ENCODE measurements at regions not wholly inside any gene's neighbourhood (a gene's known extent, or its start where the extent isn't known, plus 50 kb on each side); places are given as distances from the start of the nearest gene placed in this dataset.

DNA sequence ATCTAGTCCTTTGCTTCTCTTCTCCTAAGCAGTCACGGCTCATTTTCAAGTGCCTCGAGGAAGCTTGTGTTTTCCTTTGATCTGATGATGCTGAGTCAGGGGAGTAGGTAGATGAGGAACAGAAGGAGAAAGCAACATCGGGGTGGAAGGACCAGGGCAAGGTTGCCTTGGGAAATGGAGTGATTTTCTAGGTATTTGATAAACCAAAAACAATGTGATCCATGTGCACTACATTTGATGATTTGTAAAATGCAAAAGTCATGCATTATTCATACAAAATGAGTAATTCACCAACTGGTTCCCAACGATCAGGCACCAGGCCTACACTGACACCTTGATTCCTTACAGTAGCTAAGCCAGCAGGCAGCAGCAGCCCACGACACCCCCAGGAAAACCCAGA lies 205.3 kb downstream of the ANAPC1 start:
- TF ChIP-seq, protein P1, sequence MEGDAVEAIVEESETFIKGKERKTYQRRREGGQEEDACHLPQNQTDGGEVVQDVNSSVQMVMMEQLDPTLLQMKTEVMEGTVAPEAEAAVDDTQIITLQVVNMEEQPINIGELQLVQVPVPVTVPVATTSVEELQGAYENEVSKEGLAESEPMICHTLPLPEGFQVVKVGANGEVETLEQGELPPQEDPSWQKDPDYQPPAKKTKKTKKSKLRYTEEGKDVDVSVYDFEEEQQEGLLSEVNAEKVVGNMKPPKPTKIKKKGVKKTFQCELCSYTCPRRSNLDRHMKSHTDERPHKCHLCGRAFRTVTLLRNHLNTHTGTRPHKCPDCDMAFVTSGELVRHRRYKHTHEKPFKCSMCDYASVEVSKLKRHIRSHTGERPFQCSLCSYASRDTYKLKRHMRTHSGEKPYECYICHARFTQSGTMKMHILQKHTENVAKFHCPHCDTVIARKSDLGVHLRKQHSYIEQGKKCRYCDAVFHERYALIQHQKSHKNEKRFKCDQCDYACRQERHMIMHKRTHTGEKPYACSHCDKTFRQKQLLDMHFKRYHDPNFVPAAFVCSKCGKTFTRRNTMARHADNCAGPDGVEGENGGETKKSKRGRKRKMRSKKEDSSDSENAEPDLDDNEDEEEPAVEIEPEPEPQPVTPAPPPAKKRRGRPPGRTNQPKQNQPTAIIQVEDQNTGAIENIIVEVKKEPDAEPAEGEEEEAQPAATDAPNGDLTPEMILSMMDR (IDR thresholded peaks at IDR 0.05; ENCODE audit: low read depth, low read length) = no peak
- peak; percentile 14 for DNase-seq (ENCODE audit: low read depth, low spot score)
- in situ Hi-C loops (cut with HindIII; ENCODE audit: low sequenced_read_pairs) = loop anchor here (25.0 kb wide), 1 partner anchor 541 kb away; no protein-coding TSS in a partner anchor
- no peak overlapping the region for H3K4me3 ChIP-seq (ENCODE audit: low read depth, low read length)

- TF ChIP-seq, protein P1 (IDR thresholded peaks at IDR 0.05; ENCODE audit: low read depth, low read length) = no peak
- DNase-seq (ENCODE audit: low read depth, low spot score) = no peak
- no peak overlapping the region for H3K4me3 ChIP-seq (ENCODE audit: low read depth, low read length)
- in situ Hi-C loops (cut with HindIII; ENCODE audit: low sequenced_read_pairs) = loop anchor here (25.0 kb wide), 1 partner anchor 542 kb away; no protein-coding TSS in a partner anchor
Measured at GRCh38 chr2:111679202-111679601, 204.8 kb downstream of the ANAPC1 start.

DNA sequence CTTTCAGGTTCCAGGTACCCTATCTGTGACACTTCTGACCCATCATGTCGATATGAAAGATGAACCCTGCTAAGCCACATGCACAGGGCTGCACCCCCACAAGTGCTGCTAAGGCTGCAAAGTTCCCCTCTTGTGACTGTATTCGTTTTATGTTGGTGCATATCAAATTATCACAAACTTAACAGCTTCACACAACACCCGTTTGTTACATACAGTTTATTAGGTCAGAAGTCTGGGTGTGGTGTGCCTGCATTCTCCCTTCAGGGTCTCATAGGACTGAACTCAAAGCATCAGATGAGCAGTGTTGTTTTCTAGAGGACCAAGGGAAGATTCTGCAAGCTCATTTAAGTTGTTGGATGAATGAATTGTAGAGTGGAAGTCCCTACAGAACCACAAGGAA lies 199.4 kb downstream of the ANAPC1 start:
- TF ChIP-seq, protein P1 (IDR thresholded peaks at IDR 0.05; ENCODE audit: low read depth, low read length) = no peak
- in situ Hi-C loops (cut with HindIII; ENCODE audit: low sequenced_read_pairs) = loop anchor here (25.0 kb wide), 1 partner anchor 547 kb away; no protein-coding TSS in a partner anchor
- no peak for DNase-seq (ENCODE audit: low read depth, low spot score)
- no peak overlapping the region for H3K4me3 ChIP-seq (ENCODE audit: low read depth, low read length)

GRCh38 chr2:111685342-111685741 lies 198.7 kb downstream of the ANAPC1 start:
- TF ChIP-seq, protein P1 (IDR thresholded peaks at IDR 0.05; ENCODE audit: low read depth, low read length) = no peak
- in situ Hi-C loops (cut with HindIII; ENCODE audit: low sequenced_read_pairs) = loop anchor here (25.0 kb wide), 1 partner anchor 548 kb away; no protein-coding TSS in a partner anchor
- no peak for DNase-seq (ENCODE audit: low read depth, low spot score)

DNA sequence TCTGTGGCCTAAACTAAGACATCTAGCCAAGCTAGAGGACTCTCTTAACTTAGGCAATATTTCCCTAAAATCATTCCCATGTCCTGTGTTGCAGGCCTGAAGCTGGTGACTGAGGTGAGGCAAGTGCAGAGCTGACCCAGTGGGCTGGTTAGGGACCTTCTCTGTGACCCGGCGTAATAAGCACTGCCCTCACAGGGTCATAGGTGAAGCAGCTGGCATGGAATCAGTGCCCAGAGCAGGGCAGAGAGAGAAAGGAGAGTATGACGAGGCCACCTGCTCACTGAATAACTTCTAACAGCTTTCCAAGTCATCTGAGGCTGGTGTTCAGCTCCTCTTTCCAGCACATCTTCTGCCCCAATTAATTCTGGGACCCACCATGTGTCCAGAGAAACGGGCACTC lies 197.0 kb downstream of the ANAPC1 start:
- in situ Hi-C loops (cut with HindIII; ENCODE audit: low sequenced_read_pairs) = loop anchor here (25.0 kb wide), 1 partner anchor 550 kb away; no protein-coding TSS in a partner anchor
- no peak overlapping the region for H3K4me3 ChIP-seq (ENCODE audit: low read depth, low read length)
- DNase-seq (ENCODE audit: low read depth, low spot score) = no peak
- TF ChIP-seq, protein P1 (IDR thresholded peaks at IDR 0.05; ENCODE audit: low read depth, low read length) = no peak

More at GRCh38 chr2:111685342-111685741, 198.7 kb downstream of the ANAPC1 start:
- H3K4me3 ChIP-seq (ENCODE audit: low read depth, low read length) = no peak overlapping the region

DNA sequence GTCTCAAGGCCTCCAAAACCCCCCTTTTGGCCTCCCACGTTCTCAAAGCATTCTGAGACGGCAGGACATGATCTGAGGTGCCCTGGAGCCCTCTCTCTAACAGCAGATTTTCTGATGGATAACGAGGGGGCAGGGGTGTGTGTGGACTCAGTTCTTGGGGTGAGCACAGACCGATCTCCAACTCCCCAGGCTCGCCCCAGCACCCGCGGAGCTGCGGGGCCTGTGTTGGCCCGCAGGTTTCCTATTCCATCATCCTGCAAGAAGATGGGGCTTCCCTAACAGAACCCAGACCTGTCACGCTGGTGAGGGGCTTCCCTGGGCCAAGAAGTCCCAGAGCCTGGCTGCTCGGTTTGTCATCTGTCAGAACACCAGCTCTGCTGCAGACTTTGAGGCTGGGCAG lies 196.1 kb downstream of the ANAPC1 start:
- DNase-seq (ENCODE audit: low read depth, low spot score) = no peak
- TF ChIP-seq, protein P1 (IDR thresholded peaks at IDR 0.05; ENCODE audit: low read depth, low read length) = no peak
- in situ Hi-C loops (cut with HindIII; ENCODE audit: low sequenced_read_pairs) = loop anchor here (25.0 kb wide), 1 partner anchor 551 kb away; no protein-coding TSS in a partner anchor
- H3K4me3 ChIP-seq (ENCODE audit: low read depth, low read length) = no peak overlapping the region

Measured in astrocyte of the spinal cord (primary cell).